Calu3 (cell line): ENCODE measurements at regions not wholly inside any gene's neighbourhood (a gene's known extent, or its start where the extent isn't known, plus 50 kb on each side); places are given as distances from the start of the nearest gene placed in this dataset.

Source experiments
- BruUV-seq: library from RNA; stranded (reverse); fragments of 400-500 nt; replicated peaks from 2 replicates; lab custom pipeline; 2021; lab: Mats Ljungman, UMichigan
- CTCF ChIA-PET: fragments of 300-600 bp; sonication (Branson Sonifier 250); formaldehyde crosslinking; loops from one replicate; lab custom pipeline; 2022; ENCODE audit warnings: antibody characterized with exemption; lab: Charles Lee
- DNase-seq: peaks from one replicate; pipeline ENCODE4 v3.0.0; 2022
- H3K27ac Mint-ChIP-seq: one replicate; pipeline ENCODE4 v1.8.0; 2022; ENCODE audit warnings: mixed read lengths; ENCODE audit not compliant: unreplicated experiment
- H3K27me3 Mint-ChIP-seq: one replicate; pipeline ENCODE4 v1.8.0; 2022; ENCODE audit warnings: mixed read lengths; ENCODE audit not compliant: unreplicated experiment
- H3K36me3 Mint-ChIP-seq: one replicate; pipeline ENCODE4 v1.8.0; 2022; ENCODE audit warnings: mild to moderate bottlenecking, moderate library complexity, mixed read lengths; ENCODE audit not compliant: insufficient read depth, unreplicated experiment
- H3K4me1 Mint-ChIP-seq: one replicate; pipeline ENCODE4 v1.8.0; 2022; ENCODE audit warnings: mild to moderate bottlenecking, low read depth, mixed read lengths; ENCODE audit not compliant: unreplicated experiment
- H3K4me3 Mint-ChIP-seq: one replicate; pipeline ENCODE4 v1.8.0; 2022; ENCODE audit warnings: mild to moderate bottlenecking, low read depth, moderate library complexity, mixed read lengths; ENCODE audit not compliant: unreplicated experiment
- H3K9me3 Mint-ChIP-seq: one replicate; pipeline ENCODE4 v1.8.0; 2022; ENCODE audit warnings: low read depth, mixed read lengths; ENCODE audit not compliant: unreplicated experiment
- CTCF ChIP-seq: fragments of 200-600 bp; IDR thresholded peaks from one replicate; pipeline ENCODE4 v1.8.0; 2022; ENCODE audit warnings: antibody characterized with exemption; ENCODE audit not compliant: unreplicated experiment
- intact Hi-C: fragments of 100-400 bp; cut with micrococcal nuclease; formaldehyde crosslinking; loops from one replicate; pipeline ENCODE4 v1.10.0; 2022; ENCODE audit not compliant: unreplicated experiment

GRCh38 chr22:48945621-48946458, 881.8 kb downstream of the BRD1 start:
- CTCF ChIA-PET, result no interaction called here
- no peak for TF ChIP-seq CTCF
- Mint-ChIP-seq H3K27me3 (no peaks in the 10 kb centered on the region), H3K9me3 (peaks cover 11% of the 10 kb centered on the region), H3K27ac (no peak overlapping the region), H3K4me3 (no peak overlapping the region), H3K4me1 (no peaks in the 10 kb centered on the region), H3K36me3 (no peaks in the 10 kb centered on the region)
- BruUV-seq, result no TSS peak
- intact Hi-C loops, result no loop called here
- DNase-seq, result no peak

GRCh38 chr22:48944751-48945620, 882.7 kb downstream of the BRD1 start:
- CTCF ChIA-PET, result no interaction called here
- no peak overlapping the region for H3K27ac Mint-ChIP-seq
- BruUV-seq, result no TSS peak

GRCh38 chr22:48944433-48944750, 883.3 kb downstream of the BRD1 start:
- DNase-seq, result no peak
- no peak for TF ChIP-seq CTCF
- intact Hi-C loops, result no loop called here
- Mint-ChIP-seq H3K4me3 (no peak overlapping the region), H3K9me3 (peaks cover 7% of the 10 kb centered on the region), H3K27ac (no peak overlapping the region), H3K27me3 (no peaks in the 10 kb centered on the region), H3K36me3 (no peaks in the 10 kb centered on the region), H3K4me1 (no peaks in the 10 kb centered on the region)
- no TSS peak for BruUV-seq
- CTCF ChIA-PET, result no interaction called here

More at GRCh38 chr22:48944751-48945620, 882.7 kb downstream of the BRD1 start:
- no peak for DNase-seq
- H3K4me3 Mint-ChIP-seq, result no peak overlapping the region
- H3K4me1 Mint-ChIP-seq, result no peaks in the 10 kb centered on the region
- peaks cover 11% of the 10 kb centered on the region for H3K9me3 Mint-ChIP-seq
- H3K27me3 Mint-ChIP-seq, result no peaks in the 10 kb centered on the region
- no peaks in the 10 kb centered on the region for H3K36me3 Mint-ChIP-seq
- intact Hi-C loops, result no loop called here
- TF ChIP-seq CTCF, result no peak

- no peaks in the 10 kb centered on the region for H3K27me3 Mint-ChIP-seq
- no peak for DNase-seq
- BruUV-seq, result no TSS peak
These were observed 883.9 kb downstream of the BRD1 start for GRCh38 chr22:48943567-48944432.

More at GRCh38 chr22:48943567-48944432, 883.9 kb downstream of the BRD1 start:
- no peak for TF ChIP-seq CTCF
- H3K4me3 Mint-ChIP-seq, result no peak overlapping the region
- no peak overlapping the region for H3K27ac Mint-ChIP-seq
- no peaks in the 10 kb centered on the region for H3K4me1 Mint-ChIP-seq
- intact Hi-C loops, result no loop called here
- no peaks in the 10 kb centered on the region for H3K36me3 Mint-ChIP-seq
- H3K9me3 Mint-ChIP-seq, result peaks cover 6% of the 10 kb centered on the region
- CTCF ChIA-PET, result no interaction called here
